ENCODE measurements at regions not wholly inside any gene's neighbourhood (a gene's known extent, or its start where the extent isn't known, plus 50 kb on each side); places are given as distances from the start of the nearest gene placed in this dataset.
"Not testable (repeated sequence)": the region's sequence is repeated elsewhere in the genome, so short reads cannot be mapped to it uniquely, and the experiment has no call there.

DNA sequence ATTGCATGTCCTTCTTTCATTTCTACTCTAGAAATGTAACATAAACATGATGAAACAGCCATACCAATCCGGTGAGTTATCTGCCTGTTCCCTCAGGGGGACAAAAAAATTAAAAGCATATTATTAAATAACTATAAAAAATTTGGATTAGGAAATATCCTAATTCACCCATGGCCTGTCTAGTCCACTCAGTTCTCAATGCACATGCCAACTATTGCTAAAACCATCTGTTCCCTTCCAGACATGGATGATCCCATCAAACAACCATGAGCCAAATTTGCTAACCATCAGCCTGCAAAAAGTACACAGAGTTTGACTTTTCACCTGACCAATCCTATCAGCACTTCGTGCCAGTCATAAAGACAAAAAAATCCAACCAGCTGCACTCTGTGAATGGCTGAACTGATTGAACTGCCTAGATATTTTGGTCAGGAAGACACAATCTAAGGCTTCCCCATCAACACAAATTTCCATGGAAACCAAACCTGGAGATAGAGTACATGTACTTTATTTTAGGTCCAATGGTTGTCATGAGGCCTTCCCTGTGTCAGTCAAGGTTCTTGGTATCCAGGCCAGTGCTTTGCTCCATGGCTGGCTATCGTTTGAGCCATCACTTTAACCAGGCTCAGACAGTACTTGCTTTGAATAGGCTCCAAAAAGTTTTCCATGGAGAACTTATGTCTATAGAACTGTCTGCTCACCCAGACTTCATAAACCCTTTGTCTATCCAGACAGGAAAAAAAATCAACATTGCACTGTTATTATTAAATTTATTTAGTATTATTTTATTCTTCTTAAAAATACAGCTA lies 570.8 kb downstream of the LTN1 start:
- no peak for DNase-seq (ENCODE audit: low read depth in 2 of 2)

DNA sequence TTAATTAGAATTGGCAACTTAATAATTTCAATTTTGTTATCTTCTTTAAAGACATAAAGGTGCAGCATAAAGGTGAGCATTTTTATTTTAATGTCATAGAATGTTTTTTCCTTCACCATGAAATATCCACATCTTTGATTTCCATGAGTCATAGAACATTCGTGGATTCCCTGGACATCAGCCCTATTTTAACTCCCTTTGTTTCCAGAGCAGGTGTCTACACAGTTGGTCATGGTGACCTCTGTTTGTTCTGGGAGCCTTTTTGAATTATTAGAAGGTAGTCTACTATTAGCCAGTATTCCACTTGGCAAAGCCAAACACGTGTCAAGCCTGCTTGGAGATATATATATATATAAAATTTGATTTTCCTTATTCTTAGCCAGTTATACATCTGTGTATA lies 572.9 kb downstream of the LTN1 start:
- DNase-seq (ENCODE audit: low read depth in 2 of 2): no peak

DNA sequence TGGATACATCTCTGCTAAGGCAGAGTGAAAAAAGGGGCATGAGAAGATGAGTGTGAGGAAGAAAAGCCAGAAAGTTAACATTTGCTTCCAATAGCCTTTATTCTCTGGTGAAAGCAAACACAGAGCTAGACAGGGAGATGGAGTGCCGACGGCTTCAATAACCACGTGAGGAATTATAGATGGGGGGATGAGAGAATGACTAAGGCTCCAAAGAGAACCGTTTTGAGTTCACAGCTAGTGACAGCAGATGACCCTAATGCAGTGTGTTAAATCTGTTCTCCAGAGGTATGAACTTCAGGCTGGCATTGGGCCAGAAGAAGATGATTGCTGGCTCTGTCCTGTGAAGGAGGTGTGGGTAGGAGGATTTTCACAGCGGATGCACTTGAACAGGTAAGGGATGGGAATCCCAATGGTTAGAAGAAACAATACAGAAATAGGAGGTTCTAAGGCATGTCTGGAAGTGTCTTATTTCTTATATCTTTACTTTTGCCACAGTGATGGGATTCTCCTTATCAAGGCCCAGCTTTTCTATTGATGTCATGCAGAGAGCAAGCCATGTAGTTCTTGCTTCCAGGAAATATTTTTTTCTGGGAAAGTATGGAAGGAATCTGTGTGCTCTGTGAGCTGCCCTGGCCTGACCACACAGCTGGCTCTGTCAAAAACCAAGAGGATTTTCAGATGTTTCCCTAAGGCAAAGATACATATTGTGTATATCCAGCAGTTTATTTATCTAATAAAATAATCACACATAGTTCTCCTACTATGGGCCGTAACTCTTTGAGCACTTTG lies 573.8 kb downstream of the LTN1 start:
- no peak for DNase-seq (ENCODE audit: low read depth in 2 of 2)

DNA sequence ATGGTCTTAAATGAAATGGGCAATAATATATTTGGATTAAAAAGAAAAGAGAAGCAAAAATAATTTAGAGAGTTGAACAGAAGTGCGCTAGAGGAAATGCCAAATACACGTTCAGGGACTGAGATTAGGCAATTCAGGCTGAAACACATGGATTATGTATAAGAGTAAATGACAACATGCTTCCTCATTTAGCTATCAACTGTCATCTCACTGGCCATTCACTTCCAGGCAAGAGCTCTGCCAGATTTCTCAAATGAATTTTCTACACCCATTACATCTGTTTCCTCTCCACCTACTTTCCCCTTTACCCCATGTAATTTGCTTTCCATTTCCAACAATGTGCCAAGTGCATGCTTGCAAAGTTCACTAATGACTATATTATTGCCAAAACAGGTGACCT lies 582.4 kb downstream of the LTN1 start:
- no peak for DNase-seq (ENCODE audit: low read depth in 2 of 2)

DNA sequence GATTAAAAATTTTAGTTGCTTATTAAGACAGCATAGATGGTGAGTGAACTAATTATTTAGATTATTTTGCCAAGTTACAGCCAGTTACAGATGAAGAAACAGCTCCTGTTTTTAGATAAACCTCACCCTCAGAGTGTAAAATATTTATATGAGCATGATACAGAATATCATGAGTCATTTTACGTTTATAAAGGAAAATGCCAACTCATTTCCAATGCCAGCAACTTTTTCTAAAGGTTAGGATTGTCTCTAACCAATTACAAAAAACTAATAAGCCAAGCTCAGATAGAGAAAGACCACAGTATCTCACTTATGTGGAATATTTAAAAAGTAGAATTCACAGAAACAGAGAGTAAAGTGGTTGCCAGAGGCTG lies 590.1 kb downstream of the LTN1 start:
- no peak for DNase-seq (ENCODE audit: low read depth in 2 of 2)

DNA sequence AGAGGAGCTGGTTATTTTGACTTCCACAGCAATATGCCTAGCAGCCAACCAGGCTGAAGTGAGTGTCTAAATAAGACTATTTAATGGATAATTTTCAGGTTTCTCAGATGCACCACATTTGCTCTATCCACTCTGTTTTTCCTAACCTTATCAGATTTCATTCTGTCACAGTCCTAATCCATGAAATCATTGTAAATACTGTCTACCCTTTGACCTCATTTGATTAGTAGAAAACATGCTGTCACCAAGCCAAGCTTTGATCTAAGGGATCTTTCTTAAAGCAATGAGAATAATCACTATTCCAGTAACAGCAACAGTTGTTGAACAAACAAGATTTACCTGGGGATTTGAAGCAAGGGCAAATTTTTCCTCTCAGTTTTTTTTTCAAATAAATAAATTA lies 595.6 kb downstream of the LTN1 start:
- DNase-seq (ENCODE audit: low read depth in 2 of 2): no peak

DNA sequence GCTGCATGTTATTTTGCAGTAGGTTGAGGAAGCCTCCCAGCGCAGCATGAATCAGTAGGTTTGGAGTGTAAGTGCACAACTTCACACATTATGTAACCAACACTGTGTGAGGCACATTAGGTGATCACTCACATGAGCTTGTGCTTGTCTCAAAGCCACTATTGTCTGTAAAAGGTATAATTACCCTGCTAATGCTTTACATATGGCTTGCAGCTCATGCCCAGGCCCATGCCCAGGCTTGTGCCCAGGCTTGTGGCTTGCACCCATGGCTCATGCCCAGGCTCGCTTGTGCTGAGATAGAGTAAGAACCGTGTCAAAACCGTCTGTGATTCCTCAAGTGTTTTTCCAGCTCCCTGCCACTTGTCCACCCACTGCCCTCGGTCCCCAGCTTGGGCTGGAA lies 596.3 kb downstream of the LTN1 start:
- no peak for DNase-seq (ENCODE audit: low read depth in 2 of 2)

DNA sequence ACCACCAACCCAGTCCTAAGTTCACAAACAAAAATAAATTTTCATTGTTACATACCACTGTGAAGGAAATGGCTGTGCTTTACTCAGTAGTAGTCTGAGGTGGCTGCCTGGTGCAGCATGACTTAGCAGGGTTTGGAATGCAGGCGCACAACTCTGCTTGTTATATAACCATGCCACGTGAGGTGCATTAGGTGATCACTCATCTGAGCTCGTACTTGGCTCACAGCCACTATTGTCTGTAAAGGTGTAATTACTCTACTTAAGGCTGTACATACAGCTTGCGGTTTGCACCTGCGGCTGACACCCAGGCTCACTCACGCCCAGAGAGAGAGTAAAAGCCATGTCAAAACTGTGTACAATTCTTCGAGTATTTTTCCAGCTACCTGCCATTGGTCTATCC lies 599.4 kb downstream of the LTN1 start:
- no peak for DNase-seq (ENCODE audit: low read depth in 2 of 2)

DNA sequence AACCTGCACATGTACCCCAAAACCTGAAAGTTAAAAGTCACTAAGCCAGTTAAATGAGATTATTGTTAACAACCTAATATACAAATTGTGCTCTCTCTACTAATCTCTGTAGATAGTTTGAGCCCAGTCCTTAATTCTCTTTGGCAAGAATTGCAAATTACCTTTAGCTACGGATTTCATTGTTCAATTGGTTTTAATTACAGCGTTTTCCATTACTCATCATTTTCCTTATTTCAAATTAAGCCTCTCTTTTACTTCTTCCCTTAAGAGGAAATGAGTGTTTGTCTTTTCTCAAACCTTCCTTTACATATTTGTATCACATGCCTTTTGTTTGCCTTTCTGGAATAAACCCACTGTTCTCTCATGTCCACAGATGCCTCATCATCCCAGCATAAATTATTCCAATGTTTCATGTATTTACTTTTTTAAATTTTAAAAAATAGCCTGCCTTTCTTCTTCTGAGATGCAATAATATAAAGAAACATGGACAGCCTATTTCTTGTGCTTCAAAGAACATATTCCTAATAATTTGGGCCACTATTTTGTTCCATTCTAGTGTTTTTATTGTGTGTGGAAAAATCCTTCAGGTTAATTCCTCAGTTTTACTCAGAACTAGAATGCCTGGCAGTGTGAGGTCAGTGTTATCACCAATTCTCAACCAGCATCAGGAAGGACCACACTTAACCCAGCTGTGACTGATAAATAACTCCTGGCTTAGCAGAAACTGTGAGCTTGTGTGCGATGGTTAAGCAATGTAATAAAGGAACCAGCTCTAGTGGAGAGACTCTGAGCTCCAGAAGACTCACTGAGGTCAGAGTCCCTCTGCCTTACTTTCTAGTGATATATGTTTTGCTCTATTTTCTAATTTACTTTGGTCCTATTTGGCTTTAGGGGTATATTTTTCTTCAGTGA lies 600.5 kb downstream of the LTN1 start:
- DNase-seq (ENCODE audit: low read depth in 2 of 2): no peak

DNA sequence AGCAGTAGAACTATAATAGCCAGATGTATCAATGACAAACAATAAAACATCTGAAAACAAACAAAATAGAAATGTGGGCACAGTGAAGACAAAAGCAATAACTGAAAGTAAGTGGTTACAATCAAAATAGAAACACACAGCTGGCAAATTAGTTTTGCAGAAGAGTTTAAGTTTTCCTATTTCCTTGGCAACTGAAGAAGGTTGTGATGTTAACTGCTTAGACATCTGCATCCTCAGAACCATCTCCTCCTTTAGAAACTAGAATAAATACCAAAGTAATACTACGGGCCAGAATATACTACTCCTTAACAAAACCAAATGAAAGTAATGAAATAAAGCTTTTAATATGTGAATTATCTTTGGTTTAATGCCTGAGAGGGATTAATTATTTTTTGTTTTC lies 605.5 kb downstream of the LTN1 start:
- DNase-seq (ENCODE audit: low read depth in 2 of 2): no peak

DNA sequence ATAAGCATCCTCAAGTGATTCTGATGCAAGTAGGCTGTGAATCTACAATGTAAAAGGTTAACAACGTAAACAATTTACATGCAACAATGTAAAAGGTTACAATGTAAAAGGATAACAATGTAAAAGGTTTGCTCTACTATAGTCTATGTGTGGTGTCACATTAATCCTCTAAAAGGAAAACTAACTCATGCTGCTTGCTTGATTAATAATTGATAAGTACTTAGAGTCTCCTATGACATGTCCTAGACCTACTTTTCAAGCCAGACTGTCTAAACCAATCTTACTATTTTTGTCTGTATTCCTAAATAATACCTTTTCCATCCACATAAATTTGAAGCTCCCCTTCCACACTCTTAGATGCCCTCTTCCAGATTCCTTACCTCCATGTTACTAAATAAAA lies 606.8 kb downstream of the LTN1 start:
- DNase-seq (ENCODE audit: low read depth in 2 of 2): no peak

DNA sequence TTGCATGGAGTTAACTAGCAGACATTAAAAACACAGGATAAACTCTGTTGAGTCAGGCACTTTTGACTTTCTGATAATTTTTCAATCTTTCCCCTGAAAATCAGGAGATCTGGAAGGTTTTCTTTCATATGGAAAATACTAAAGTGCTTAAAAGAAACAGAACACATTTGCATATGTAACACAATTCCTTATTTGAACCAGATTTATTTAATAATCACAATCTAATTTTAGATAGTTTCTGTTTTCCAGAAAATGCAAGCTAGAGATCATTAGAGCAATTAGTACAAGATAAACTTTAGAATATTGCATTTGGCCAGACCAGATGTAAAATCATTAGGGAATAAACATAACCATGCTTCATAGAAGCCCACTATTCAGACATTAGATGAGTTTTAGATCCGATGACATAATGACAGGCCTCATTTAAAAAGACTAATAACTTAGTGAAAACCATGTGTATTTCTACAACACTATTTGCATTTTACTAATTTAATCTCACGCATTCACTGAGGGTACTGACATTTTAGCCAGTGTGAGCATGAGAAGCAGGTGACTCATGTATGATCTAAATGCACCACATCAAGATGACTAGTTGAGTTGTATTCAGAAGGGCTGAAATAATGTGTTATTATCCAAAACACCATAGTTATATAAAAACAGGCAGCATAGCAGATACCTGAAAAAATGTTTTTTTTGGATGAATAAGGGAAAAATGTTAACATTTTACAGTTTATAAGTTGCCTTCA lies 611.5 kb downstream of the LTN1 start:
- not testable (repeated sequence) for DNase-seq (ENCODE audit: low read depth in 2 of 2)

DNA sequence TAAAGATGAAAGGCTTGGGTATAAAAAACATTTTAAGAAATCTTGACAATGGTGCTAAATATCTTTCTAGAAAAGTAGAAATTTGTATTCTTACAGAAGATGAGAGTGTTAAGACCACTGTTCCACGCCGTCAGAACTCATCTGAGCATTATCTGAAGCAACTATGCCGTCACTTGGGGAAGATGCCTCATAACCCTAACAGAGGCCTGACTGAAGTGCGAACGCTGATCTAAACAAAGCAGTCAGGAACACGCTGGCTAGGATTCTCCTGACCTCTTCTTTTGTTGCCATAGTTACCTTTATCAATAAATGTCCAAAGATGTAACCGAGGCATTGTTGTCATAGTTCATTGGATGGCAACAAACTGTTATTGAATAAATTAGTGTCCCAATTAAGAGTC lies 612.4 kb downstream of the LTN1 start:
- DNase-seq (ENCODE audit: low read depth in 2 of 2): no peak

DNA sequence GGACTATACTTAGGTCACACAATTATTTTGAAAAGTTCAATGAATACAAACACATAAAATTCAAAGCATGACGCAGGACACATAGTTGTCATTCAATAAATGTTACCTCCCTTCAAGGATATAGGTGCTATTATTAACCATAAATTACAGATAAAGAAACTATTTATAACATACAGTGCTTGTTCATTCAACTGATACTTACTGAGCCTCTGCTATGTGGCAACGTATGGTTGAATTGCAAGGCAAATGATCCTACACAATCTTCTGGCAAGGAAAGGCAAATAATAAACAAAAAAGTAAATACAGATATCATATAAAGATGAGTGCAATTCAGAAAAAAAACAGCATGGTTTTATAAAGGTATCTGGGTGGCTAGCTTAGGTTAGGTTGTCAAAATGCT lies 614.7 kb downstream of the LTN1 start:
- no peak for DNase-seq (ENCODE audit: low read depth in 2 of 2)

DNA sequence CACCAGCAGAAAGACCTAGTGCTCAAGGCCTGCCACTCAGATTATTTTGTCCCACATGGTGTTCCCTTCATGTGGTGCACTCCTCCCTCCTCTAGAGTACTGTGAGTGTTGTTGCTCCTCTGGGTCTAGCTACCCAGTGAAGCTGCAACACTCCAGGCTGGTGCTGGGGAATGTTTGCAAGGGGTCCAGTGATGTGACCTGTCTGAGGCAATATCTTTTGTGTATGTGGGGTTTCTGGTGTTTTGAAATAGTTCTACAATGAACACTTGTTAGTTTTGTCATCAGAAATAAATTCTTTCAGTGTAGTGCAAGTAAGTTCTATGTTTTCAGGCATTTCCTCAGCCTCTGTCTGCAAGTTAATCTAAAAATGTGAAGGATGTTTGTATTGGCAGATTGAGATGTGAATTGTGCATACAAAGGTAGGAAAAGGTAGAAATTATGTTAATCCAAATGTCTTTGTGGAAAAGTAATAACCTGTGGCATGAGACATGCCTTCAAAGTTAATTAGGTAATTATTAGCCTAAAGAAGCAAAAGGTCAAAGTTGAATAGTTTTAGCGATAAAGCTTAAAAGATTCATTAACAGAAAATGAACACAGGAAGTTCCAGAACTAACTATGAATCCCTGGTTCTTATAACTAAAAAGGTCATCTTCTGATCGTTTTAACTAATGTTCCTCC lies 616.8 kb downstream of the LTN1 start:
- no peak for DNase-seq (ENCODE audit: low read depth in 2 of 2)

DNA sequence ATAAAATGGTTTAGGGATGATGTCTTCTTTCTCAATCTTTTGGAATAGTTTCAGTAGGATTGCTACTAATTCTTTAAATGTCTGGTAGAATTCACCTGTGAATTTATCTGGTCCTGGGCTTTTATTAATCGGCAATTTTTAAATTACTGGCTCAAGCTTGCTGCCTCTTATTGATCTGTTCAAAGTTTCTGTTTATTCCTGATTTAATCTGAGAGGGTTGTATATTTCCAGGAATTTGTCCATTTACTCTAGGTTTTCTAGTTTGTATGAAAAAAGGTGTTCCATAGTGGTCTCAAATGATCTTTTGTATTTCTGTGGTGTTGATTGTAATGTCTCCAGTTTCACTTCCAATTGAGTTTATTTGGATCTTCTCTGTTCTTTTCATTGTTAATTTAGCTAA lies 617.8 kb downstream of the LTN1 start:
- no peak for DNase-seq (ENCODE audit: low read depth in 2 of 2)

DNA sequence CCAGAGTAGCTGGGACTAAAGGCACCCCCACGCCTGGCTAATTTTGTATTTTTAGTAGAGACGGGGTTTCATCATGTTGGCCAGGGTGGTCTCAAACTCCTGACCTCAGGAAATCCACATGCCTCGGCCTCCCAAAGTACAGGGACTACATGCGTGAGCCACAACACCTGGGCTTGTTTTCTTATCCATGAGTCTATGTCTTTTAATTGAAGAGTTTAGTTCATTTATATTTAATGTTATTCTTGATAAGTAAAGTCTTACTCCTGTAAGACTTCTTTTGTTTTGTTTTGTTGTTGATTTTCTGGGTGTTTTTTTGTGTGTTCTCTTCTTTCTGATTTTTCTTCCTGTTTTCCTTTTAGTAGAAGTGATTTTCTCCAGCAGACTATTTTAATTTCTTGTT lies 621.0 kb downstream of the LTN1 start:
- DNase-seq (ENCODE audit: low read depth in 2 of 2): no peak

DNA sequence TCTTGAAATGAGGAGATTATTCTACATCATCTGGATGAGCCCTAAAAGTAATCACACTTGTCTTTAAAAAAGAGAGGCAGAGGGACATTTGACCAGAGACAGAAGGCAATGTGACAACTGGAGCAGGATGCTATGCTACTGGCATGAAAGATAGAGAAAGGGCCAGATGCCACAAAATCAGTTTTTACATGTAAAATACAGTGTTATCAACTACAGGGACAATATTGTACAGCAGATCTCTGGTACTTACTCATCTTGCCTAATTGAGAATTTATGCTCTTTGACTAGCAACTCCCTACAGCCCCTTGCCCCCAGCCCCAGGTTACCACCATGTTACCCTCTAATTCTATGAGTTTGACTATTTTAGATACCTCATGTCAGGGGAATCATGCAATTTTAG lies 633.4 kb downstream of the LTN1 start:
- DNase-seq (ENCODE audit: low read depth in 2 of 2): no peak

DNA sequence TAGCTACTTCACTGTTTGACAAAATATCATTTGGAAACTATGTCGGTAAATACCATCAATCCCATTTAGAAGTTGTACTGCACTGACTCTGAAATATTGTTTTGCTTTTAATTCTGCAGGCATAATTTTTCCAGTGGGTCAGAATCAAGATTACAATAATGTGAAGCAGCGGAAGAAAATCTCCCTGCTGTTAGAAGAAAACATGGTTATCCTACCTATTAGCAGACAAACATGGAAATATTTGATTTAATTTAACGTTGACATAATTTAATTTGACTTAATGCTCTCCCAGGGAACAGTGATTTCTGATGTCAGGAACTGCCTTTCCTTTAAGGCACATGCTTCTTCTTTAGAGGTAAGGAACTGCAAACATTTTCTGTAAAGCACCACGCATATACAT lies 634.0 kb downstream of the LTN1 start:
- DNase-seq (ENCODE audit: low read depth in 2 of 2): no peak

DNA sequence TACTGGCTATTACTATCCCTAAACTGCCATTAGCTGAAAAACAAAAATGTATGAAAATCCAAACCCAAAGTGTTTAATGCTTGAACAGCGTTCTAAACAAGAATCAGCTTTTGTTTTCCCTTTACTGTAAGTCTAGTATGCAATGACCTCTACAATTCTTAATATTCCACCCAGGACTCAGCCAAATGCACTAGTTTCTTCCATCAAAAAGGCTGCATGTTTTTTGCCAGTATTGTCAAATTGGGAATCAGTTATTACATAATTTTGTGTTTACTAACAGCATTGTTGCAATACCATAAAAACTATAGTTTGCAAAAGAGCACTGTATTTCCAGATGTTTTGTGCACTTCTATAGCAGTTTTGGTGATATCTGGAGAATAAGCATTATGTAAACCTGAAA lies 634.5 kb downstream of the LTN1 start:
- DNase-seq (ENCODE audit: low read depth in 2 of 2): no peak

DNA sequence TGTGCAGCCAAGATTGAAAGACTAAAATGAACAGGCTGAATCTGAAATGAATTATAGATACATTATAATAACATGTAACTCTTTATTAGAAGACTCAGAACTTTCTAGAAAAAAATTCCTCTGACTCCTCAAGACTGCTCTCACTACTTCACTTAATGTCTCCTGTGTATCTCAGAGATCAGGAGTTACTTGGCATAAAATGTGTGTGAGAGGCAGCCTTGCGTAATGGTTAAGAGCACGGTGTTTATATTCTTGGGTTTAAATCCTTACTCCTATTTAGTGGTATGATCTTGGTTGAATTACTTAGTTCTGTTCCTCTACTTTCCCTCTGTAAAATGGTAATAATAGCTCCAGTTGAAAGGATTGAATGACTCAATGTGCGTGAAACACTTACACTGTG lies 634.9 kb downstream of the LTN1 start:
- no peak for DNase-seq (ENCODE audit: low read depth in 2 of 2)

Data from stimulated activated CD4-positive, alpha-beta T cell treated with anti-CD3 and anti-CD28 coated beads, Interleukin-1b, Interleukin-23, amount 100 ng/mL, for 1 hour (primary cell).